ENCODE measurements at regions not wholly inside any gene's neighbourhood (a gene's known extent, or its start where the extent isn't known, plus 50 kb on each side); places are given as distances from the start of the nearest gene placed in this dataset.

DNA sequence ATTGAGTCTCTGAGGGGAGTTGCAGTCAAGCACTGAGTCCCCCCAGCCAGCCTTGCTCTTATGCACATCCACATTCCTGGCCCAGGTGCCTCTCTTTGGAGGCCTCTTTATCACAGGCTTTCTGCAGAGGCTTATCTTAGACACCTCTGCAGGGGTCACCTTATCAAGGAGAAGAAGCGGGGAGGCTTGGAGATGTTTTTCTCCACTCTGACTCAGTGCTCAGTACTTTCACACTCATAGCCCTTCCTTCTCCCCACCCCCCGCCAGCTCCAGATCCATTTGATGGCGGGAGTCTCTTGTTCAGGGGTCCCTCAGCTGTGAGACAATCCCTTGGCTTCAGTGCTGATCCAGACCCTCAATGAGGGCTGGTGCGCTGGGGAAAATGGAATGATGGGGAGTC, 132.1 kb upstream of the TSHZ2 start:
- no peaks in the 10 kb centered on the region for H3K4me1 ChIP-seq (ENCODE audit: control insufficient read depth in 1 of 2, insufficient read depth in 2 of 2, low read length in 2 of 2)
- no peak overlapping the region for H2AFZ ChIP-seq (ENCODE audit: low read depth, low read length, poor library complexity, severe bottlenecking)
- no peak overlapping the region for H3K4me3 ChIP-seq (replicated peaks in 1 of 2; ENCODE audit: low read depth in 1 of 2, low read length in 2 of 2)
- RAD21 ChIA-PET (ENCODE audit: low non-redundant PET in 1 of 2, low total read pairs in 2 of 2, uncharacterized antibody in 2 of 2, unreplicated experiment in 2 of 2): no interaction called here
- no peak for ATAC-seq
- H3K9ac ChIP-seq (ENCODE audit: low read length): no peak overlapping the region
- POLR2A ChIA-PET: no interaction called here
- no peak overlapping the region for H3K4me2 ChIP-seq (ENCODE audit: low read length)
- H3K27me3 ChIP-seq (ENCODE audit: insufficient read depth, low read length): no peaks in the 10 kb centered on the region
- no peak for TF ChIP-seq RAD21 (IDR thresholded peaks at IDR 0.05; ENCODE audit: low read depth)
- no peak for TF ChIP-seq POLR2AphosphoS5 (IDR thresholded peaks at IDR 0.05; ENCODE audit: low read depth, low read length)
- TF ChIP-seq, protein P1, sequence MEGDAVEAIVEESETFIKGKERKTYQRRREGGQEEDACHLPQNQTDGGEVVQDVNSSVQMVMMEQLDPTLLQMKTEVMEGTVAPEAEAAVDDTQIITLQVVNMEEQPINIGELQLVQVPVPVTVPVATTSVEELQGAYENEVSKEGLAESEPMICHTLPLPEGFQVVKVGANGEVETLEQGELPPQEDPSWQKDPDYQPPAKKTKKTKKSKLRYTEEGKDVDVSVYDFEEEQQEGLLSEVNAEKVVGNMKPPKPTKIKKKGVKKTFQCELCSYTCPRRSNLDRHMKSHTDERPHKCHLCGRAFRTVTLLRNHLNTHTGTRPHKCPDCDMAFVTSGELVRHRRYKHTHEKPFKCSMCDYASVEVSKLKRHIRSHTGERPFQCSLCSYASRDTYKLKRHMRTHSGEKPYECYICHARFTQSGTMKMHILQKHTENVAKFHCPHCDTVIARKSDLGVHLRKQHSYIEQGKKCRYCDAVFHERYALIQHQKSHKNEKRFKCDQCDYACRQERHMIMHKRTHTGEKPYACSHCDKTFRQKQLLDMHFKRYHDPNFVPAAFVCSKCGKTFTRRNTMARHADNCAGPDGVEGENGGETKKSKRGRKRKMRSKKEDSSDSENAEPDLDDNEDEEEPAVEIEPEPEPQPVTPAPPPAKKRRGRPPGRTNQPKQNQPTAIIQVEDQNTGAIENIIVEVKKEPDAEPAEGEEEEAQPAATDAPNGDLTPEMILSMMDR (IDR thresholded peaks at IDR 0.05 in 2 of 3, conservative IDR thresholded peaks at IDR 0.05 in 1 of 3; ENCODE audit: borderline replicate concordance in 1 of 3, insufficient read depth in 1 of 3, low read depth in 2 of 3, low read length in 2 of 3): no peak
- no peak for TF ChIP-seq ZFX (IDR thresholded peaks at IDR 0.05)
- no peak for TF ChIP-seq EGR1 (IDR thresholded peaks at IDR 0.05; ENCODE audit: low read depth)
- no peak for TF ChIP-seq ZNF274 (IDR thresholded peaks at IDR 0.05; ENCODE audit: low read depth, low read length)
- no peak for TF ChIP-seq SIN3A (IDR thresholded peaks at IDR 0.05; ENCODE audit: low read depth)
- BruUV-seq (replicated peaks): no TSS peak
- H4K20me1 ChIP-seq (ENCODE audit: insufficient read depth): no peaks in the 10 kb centered on the region
- intact Hi-C loops (cut with micrococcal nuclease): no loop called here
- CTCF ChIA-PET: no interaction called here
- H3K79me2 ChIP-seq (ENCODE audit: insufficient read depth, low read length): no peaks in the 10 kb centered on the region
- H3K9me2 ChIP-seq (ENCODE audit: insufficient read depth): no peaks in the 10 kb centered on the region
- H3K9me3 ChIP-seq (ENCODE audit: control insufficient read depth in 1 of 2, insufficient read depth in 1 of 2, low read depth in 1 of 2, low read length in 2 of 2): peaks cover 0 to 18% of the 10 kb centered on the region in 2 experiments; a peak in 1 of 4 replicates
- no peak overlapping the region for H3K27ac ChIP-seq (ENCODE audit: low read depth, low read length)
- H3K36me3 ChIP-seq (ENCODE audit: control insufficient read depth in 1 of 2, insufficient read depth in 2 of 2, low read length in 2 of 2): no peaks in the 10 kb centered on the region
- no peak for DNase-seq (ENCODE audit: low read depth, low spot score)

GRCh38 chr20:52838510-52839241, 133.5 kb upstream of the TSHZ2 start:
- ChIA-PET POLR2A (no interaction called here), RAD21 (ENCODE audit: low non-redundant PET in 1 of 2, low total read pairs in 2 of 2, uncharacterized antibody in 2 of 2, unreplicated experiment in 2 of 2) (no interaction called here), CTCF (no interaction called here)
- H3K9ac ChIP-seq (ENCODE audit: low read length): no peak overlapping the region
- no peaks in the 10 kb centered on the region for H3K4me1 ChIP-seq (ENCODE audit: control insufficient read depth in 1 of 2, insufficient read depth in 2 of 2, low read length in 2 of 2)
- no peaks in the 10 kb centered on the region for H3K36me3 ChIP-seq (ENCODE audit: control insufficient read depth in 1 of 2, insufficient read depth in 2 of 2, low read length in 2 of 2)
- TF ChIP-seq EZH2phosphoT487 (IDR thresholded peaks at IDR 0.05; ENCODE audit: borderline replicate concordance) (no peak), FOSL1 (IDR thresholded peaks at IDR 0.05; ENCODE audit: low read depth) (no peak), ZNF274 (IDR thresholded peaks at IDR 0.05; ENCODE audit: low read depth, low read length) (no peak), ELF1 (IDR thresholded peaks at IDR 0.05; ENCODE audit: borderline replicate concordance, low read depth) (no peak)
- intact Hi-C loops (cut with micrococcal nuclease): no loop called here
- no peaks in the 10 kb centered on the region for H3K9me2 ChIP-seq (ENCODE audit: insufficient read depth)
- no peak for DNase-seq (ENCODE audit: low read depth, low spot score)
- no peak overlapping the region for H2AFZ ChIP-seq (ENCODE audit: low read depth, low read length, poor library complexity, severe bottlenecking)
- H3K9me3 ChIP-seq (ENCODE audit: control insufficient read depth in 1 of 2, insufficient read depth in 1 of 2, low read depth in 1 of 2, low read length in 2 of 2): peaks cover 0 to 22% of the 10 kb centered on the region in 2 experiments; a peak in 1 of 4 replicates
- no peaks in the 10 kb centered on the region for H3K79me2 ChIP-seq (ENCODE audit: insufficient read depth, low read length)
- H4K20me1 ChIP-seq (ENCODE audit: insufficient read depth): no peaks in the 10 kb centered on the region
- ATAC-seq: no peak
- H3K4me3 ChIP-seq (replicated peaks in 1 of 2; ENCODE audit: low read depth in 1 of 2, low read length in 2 of 2): no peak overlapping the region
- BruUV-seq (replicated peaks): no TSS peak
- no peak overlapping the region for H3K4me2 ChIP-seq (ENCODE audit: low read length)
- no peak overlapping the region for H3K27ac ChIP-seq (ENCODE audit: low read depth, low read length)
- no peaks in the 10 kb centered on the region for H3K27me3 ChIP-seq (ENCODE audit: insufficient read depth, low read length)

Data from HCT116 (cell line).